ENCODE measurements at regions not wholly inside any gene's neighbourhood (a gene's known extent, or its start where the extent isn't known, plus 50 kb on each side); places are given as distances from the start of the nearest gene placed in this dataset.

GRCh38 chr11:71194710-71195109 lies 57.7 kb downstream of the SHANK2 start (continued):
- TF ChIP-seq, protein P1, sequence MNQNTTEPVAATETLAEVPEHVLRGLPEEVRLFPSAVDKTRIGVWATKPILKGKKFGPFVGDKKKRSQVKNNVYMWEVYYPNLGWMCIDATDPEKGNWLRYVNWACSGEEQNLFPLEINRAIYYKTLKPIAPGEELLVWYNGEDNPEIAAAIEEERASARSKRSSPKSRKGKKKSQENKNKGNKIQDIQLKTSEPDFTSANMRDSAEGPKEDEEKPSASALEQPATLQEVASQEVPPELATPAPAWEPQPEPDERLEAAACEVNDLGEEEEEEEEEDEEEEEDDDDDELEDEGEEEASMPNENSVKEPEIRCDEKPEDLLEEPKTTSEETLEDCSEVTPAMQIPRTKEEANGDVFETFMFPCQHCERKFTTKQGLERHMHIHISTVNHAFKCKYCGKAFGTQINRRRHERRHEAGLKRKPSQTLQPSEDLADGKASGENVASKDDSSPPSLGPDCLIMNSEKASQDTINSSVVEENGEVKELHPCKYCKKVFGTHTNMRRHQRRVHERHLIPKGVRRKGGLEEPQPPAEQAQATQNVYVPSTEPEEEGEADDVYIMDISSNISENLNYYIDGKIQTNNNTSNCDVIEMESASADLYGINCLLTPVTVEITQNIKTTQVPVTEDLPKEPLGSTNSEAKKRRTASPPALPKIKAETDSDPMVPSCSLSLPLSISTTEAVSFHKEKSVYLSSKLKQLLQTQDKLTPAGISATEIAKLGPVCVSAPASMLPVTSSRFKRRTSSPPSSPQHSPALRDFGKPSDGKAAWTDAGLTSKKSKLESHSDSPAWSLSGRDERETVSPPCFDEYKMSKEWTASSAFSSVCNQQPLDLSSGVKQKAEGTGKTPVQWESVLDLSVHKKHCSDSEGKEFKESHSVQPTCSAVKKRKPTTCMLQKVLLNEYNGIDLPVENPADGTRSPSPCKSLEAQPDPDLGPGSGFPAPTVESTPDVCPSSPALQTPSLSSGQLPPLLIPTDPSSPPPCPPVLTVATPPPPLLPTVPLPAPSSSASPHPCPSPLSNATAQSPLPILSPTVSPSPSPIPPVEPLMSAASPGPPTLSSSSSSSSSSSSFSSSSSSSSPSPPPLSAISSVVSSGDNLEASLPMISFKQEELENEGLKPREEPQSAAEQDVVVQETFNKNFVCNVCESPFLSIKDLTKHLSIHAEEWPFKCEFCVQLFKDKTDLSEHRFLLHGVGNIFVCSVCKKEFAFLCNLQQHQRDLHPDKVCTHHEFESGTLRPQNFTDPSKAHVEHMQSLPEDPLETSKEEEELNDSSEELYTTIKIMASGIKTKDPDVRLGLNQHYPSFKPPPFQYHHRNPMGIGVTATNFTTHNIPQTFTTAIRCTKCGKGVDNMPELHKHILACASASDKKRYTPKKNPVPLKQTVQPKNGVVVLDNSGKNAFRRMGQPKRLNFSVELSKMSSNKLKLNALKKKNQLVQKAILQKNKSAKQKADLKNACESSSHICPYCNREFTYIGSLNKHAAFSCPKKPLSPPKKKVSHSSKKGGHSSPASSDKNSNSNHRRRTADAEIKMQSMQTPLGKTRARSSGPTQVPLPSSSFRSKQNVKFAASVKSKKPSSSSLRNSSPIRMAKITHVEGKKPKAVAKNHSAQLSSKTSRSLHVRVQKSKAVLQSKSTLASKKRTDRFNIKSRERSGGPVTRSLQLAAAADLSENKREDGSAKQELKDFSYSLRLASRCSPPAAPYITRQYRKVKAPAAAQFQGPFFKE (tag by site-specific recombination; IDR thresholded peaks at IDR 0.05; ENCODE audit: borderline replicate concordance), result no peak
- TF ChIP-seq ZBTB1 (tag by site-specific recombination; IDR thresholded peaks at IDR 0.05), result no peak
- no peak for TF ChIP-seq SP2 (tag by site-specific recombination; IDR thresholded peaks at IDR 0.05)
- TF ChIP-seq ZNF248 (tag by site-specific recombination; IDR thresholded peaks at IDR 0.05), result no peak
- TF ChIP-seq ZSCAN30 (tag by site-specific recombination; IDR thresholded peaks at IDR 0.05), result no peak
- no peak for TF ChIP-seq ZNF776 (tag by site-specific recombination; IDR thresholded peaks at IDR 0.05; ENCODE audit: borderline replicate concordance)
- TF ChIP-seq ZBTB11 (tag by site-specific recombination; conservative IDR thresholded peaks at IDR 0.05; ENCODE audit: low read depth), result no peak
- TF ChIP-seq, protein P2, sequence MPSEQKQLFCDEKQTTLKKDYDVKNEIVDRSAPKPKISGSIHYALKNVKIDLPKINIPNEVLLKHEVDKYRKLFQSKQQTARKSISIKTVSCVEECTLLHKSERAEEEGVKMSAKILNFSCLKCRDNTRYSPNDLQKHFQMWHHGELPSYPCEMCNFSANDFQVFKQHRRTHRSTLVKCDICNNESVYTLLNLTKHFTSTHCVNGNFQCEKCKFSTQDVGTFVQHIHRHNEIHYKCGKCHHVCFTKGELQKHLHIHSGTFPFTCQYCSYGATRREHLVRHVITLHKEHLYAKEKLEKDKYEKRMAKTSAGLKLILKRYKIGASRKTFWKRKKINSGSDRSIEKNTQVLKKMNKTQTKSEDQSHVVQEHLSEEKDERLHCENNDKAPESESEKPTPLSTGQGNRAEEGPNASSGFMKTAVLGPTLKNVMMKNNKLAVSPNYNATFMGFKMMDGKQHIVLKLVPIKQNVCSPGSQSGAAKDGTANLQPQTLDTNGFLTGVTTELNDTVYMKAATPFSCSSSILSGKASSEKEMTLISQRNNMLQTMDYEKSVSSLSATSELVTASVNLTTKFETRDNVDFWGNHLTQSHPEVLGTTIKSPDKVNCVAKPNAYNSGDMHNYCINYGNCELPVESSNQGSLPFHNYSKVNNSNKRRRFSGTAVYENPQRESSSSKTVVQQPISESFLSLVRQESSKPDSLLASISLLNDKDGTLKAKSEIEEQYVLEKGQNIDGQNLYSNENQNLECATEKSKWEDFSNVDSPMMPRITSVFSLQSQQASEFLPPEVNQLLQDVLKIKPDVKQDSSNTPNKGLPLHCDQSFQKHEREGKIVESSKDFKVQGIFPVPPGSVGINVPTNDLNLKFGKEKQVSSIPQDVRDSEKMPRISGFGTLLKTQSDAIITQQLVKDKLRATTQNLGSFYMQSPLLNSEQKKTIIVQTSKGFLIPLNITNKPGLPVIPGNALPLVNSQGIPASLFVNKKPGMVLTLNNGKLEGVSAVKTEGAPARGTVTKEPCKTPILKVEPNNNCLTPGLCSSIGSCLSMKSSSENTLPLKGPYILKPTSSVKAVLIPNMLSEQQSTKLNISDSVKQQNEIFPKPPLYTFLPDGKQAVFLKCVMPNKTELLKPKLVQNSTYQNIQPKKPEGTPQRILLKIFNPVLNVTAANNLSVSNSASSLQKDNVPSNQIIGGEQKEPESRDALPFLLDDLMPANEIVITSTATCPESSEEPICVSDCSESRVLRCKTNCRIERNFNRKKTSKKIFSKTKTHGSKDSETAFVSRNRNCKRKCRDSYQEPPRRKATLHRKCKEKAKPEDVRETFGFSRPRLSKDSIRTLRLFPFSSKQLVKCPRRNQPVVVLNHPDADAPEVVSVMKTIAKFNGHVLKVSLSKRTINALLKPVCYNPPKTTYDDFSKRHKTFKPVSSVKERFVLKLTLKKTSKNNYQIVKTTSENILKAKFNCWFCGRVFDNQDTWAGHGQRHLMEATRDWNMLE (tag by site-specific recombination; conservative IDR thresholded peaks at IDR 0.05; ENCODE audit: low read depth), result no peak
- no peak for TF ChIP-seq ZSCAN23 (tag by site-specific recombination; IDR thresholded peaks at IDR 0.05)
- TF ChIP-seq ZNF366 (tag by site-specific recombination; conservative IDR thresholded peaks at IDR 0.05), result no peak
- TF ChIP-seq ZNF138 (tag by site-specific recombination; IDR thresholded peaks at IDR 0.05; ENCODE audit: borderline replicate concordance), result no peak
- TF ChIP-seq ZNF645 (tag by site-specific recombination; IDR thresholded peaks at IDR 0.05), result no peak
- TF ChIP-seq ZNF140 (tag by site-specific recombination; IDR thresholded peaks at IDR 0.05), result no peak
- no peak for TF ChIP-seq ZNF23 (tag by site-specific recombination; IDR thresholded peaks at IDR 0.05; ENCODE audit: borderline replicate concordance)
- no peak for TF ChIP-seq ZBTB48 (tag by site-specific recombination; IDR thresholded peaks at IDR 0.05)

Data from HEK293 (cell line).